Activated T-helper 17 cell treated with anti-CD3 and anti-CD28 coated beads, Interleukin-2, amount 50 U/mL, for 72 hours (primary cell): ENCODE measurements at regions not wholly inside any gene's neighbourhood (a gene's known extent, or its start where the extent isn't known, plus 50 kb on each side); places are given as distances from the start of the nearest gene placed in this dataset.
A peak's percentile ranks its signal among the peaks of the same experiment; 100 is the strongest.

ENCODE experiments used
- ATAC-seq: fragments of 150-1000 bp; cut with Tn5 transposase; replicated peaks from 2 replicates; pipeline ENCODE4 v1.10.0; 2021; ENCODE audit warnings: mild to moderate bottlenecking, moderate library complexity
- H3K27ac Mint-ChIP-seq: one replicate; pipeline ENCODE4 v1.8.0; 2022; ENCODE audit warnings: mixed read lengths
- H3K27me3 Mint-ChIP-seq: one replicate; pipeline ENCODE4 v1.8.0; 2022; ENCODE audit warnings: mixed read lengths
- H3K36me3 Mint-ChIP-seq: one replicate; pipeline ENCODE4 v1.8.0; 2022; ENCODE audit warnings: low read depth, mild to moderate bottlenecking, mixed read lengths
- H3K4me1 Mint-ChIP-seq: one replicate; pipeline ENCODE4 v1.8.0; 2022; ENCODE audit warnings: mixed read lengths
- H3K4me3 Mint-ChIP-seq: one replicate; pipeline ENCODE4 v1.8.0; 2022; ENCODE audit warnings: mild to moderate bottlenecking, mixed read lengths
- H3K9me3 Mint-ChIP-seq: one replicate; pipeline ENCODE4 v1.8.0; 2022; ENCODE audit warnings: mixed read lengths

DNA sequence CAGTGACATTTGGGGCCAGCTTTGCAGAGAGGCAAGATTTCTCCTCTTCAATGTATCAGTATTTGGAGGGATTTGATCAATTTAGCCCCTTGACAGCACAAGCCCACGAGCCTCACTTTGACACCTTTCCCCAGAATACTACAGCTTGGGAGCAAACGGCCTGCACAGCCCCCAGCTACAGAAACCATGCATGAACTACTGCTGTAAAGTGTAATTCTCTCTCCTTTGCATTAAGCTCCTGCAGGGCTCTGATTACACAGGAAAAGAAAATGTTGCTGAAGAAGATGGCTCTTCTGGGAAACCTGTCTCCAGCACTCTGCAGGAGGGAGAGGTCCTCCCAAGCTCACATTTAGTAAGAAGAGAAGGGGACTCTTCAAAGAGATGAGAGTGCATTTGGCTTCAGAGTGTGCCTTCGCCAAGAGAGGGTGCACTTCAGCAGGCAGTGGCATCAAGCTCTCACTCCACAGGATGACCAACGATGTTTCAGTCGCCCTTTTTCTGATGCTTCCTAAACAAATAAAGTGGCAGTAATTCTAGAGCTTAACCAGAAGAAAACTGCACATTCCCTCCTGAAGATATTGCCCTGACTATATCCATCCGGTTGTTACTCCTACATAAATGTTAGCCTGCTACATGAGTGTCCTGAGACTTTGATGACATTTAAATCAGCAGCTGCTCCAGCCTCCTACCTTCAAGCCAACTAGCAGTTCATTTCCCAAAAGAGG lies 272.2 kb downstream of the AUH start:
- peaks cover 20% of the 10 kb centered on the region for H3K4me1 Mint-ChIP-seq
- ATAC-seq: peak; percentile 52
- H3K36me3 Mint-ChIP-seq: no peaks in the 10 kb centered on the region
- no peak overlapping the region for H3K4me3 Mint-ChIP-seq
- peaks cover 7% of the 10 kb centered on the region for H3K9me3 Mint-ChIP-seq
- peaks cover 5% of the 10 kb centered on the region for H3K27me3 Mint-ChIP-seq
- H3K27ac Mint-ChIP-seq: no peak overlapping the region

DNA sequence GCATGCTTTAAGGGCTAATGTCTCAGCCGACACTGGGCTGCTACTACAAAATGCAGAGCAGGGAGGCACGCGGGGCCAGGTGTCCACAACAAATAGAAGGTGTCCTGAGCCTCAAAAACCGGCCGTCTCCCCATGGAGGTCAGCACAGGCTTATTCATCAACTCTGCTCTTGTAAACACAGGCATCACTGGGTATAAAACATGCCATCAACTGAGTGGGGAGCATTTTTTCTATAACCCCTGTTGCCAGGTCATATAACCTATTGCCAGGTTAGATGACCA lies 271.6 kb downstream of the AUH start:
- no peaks in the 10 kb centered on the region for H3K36me3 Mint-ChIP-seq
- peaks cover 11% of the 10 kb centered on the region for H3K9me3 Mint-ChIP-seq
- H3K27ac Mint-ChIP-seq: no peak overlapping the region
- peaks cover 5% of the 10 kb centered on the region for H3K27me3 Mint-ChIP-seq
- H3K4me1 Mint-ChIP-seq: peaks cover 24% of the 10 kb centered on the region
- ATAC-seq: no peak
- H3K4me3 Mint-ChIP-seq: no peak overlapping the region

DNA sequence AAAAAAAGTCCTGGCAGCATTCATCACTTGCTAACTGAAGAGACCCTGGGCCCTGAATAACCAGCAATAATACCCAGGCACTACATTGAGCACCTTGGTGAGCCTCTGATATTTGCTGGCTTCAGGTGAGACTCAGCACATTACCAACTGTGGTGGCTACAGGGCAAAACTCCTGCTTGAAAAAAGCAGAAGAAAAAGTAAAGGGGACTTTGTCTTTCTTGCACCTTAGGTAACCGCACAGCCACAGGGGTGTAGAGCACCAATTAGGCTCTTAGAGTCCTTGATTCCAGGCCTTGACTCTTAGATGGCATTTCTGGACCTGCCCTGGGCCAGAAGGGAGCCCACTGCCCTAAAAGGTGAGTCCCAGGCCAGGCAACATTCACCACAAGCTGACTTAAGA lies 269.5 kb downstream of the AUH start:
- ATAC-seq: no peak
- H3K36me3 Mint-ChIP-seq: no peaks in the 10 kb centered on the region
- H3K27ac Mint-ChIP-seq: no peak overlapping the region
- H3K27me3 Mint-ChIP-seq: peaks cover 5% of the 10 kb centered on the region
- peaks cover 11% of the 10 kb centered on the region for H3K9me3 Mint-ChIP-seq
- H3K4me1 Mint-ChIP-seq: peaks cover 20% of the 10 kb centered on the region
- H3K4me3 Mint-ChIP-seq: no peak overlapping the region

DNA sequence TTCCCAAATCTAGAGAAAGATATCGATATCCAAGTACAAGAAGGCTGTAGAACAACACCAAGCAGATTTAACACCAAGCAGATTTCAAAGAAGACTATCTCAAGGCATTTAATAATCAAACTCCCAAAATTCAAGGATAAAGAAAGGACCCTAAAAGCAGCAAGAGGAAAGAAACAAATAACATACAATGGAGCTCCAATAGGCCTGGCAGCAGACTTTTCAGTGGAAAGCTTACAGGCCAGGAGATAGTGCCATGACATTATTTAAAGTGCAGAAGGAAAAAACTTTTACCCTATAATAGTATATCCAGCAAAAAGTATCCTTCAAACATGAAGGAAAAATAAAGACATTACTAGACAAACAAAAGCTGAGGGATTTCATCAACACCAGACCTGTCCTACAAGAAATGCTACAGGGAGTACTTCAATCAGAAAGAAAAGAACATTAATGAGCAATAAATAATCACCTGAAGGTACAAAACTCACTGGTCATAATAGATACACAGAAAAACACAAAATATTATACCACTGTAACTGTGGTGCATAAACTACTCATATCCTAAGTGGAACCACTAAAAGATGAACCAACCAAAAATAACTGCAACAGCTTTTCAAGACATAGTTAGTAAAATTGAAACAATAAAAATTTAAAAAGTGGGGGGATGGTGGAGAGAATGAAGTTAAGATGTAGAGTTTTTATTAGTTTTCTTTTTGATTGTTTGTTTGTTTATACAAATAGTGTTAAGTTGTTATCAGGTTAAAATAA lies 267.2 kb downstream of the AUH start:
- Mint-ChIP-seq H3K9me3 (peaks cover 11% of the 10 kb centered on the region), H3K27ac (peak overlapping the region; percentile 73), H3K4me3 (peak overlapping the region; percentile 0), H3K4me1 (peaks cover 17% of the 10 kb centered on the region), H3K27me3 (no peaks in the 10 kb centered on the region), H3K36me3 (no peaks in the 10 kb centered on the region)
- ATAC-seq: peak; percentile 70

DNA sequence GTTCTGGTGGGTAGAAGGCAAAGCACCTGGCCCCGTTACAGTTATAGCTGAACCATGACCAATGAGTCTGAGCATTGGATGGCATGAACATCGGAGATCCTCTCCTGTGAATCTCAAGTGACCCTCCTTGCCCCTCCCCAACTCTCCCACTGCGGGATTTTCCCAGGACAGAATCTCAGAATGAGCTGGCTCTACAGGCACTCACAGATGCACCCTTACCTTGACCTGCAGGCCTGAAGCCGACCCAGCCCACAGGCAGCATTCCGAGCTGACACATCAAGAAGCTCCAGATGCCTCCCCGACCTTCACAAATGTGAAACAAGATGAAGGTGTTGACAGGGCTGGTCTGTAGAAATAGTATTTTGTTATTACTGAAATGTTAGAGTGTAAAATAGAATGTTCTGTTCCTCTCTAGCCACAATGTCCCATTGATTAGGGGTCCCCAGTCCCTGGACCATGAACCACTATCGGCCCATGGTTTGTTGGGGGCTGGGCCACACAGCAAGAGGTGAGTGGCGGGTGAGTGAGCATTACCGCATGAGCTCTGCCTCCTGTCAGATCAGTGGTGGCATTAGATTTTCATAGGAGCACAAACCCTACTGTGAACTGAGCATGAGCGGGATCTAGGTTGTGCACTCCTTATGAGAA lies 263.4 kb downstream of the AUH start:
- ATAC-seq: no peak
- no peak overlapping the region for H3K27ac Mint-ChIP-seq

DNA sequence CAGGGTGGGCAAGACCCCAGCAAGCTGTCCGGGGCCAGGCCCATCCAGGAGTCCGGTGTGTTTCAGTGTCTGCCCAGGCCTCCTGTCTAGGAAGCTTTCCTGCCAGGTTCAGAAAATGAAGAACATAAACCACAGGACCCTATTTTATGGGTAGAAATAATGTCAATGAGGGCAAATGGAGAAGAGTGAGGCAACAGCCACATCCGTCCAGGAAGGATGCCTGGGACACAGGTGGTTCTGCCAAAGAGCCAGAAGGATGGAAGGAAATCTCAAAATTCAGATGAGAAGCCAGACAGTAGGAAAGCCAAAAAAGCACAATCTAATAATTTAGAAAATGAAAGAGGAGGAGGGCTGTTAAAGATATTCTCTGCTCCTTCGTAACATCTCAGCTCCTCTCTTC lies 262.3 kb downstream of the AUH start:
- Mint-ChIP-seq H3K36me3 (peaks cover 20% of the 10 kb centered on the region), H3K4me3 (peak overlapping the region; percentile 75), H3K27me3 (no peaks in the 10 kb centered on the region), H3K9me3 (peaks cover 5% of the 10 kb centered on the region), H3K4me1 (peaks cover 43% of the 10 kb centered on the region), H3K27ac (peak overlapping the region; percentile 93)
- no peak for ATAC-seq

More for the DNA sequence above, 263.4 kb downstream of the AUH start:
- Mint-ChIP-seq H3K36me3 (peaks cover 20% of the 10 kb centered on the region), H3K4me1 (peaks cover 48% of the 10 kb centered on the region), H3K27me3 (no peaks in the 10 kb centered on the region), H3K4me3 (no peak overlapping the region), H3K9me3 (peaks cover 11% of the 10 kb centered on the region)

DNA sequence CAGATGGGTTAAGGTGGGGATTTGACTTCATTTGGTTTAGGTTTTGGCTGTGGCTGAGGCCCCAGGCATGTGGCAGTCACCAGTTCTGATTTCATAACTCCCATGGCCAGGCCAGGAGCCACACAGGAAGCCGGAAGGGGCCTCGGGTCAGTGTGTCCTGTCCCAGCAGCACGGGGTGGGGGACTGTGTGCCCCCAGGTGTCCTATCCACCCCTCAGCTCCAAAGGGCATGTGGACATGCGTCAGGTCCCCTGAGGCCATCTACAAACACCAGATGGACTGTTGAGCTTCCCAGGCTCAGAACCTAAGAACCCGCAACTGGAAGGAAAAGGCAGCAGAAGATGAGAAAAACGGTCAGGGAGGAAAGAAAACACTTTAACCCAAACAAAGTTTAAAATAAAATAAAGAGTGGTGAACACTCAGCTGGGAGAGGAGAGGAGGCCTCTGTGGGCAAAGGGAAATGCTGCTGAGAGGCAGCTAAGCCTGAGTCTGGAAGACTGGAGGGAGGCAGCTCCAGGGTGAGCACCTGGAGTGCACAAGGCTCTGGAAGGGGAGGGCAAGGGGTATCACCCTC lies 260.8 kb downstream of the AUH start:
- H3K36me3 Mint-ChIP-seq: peaks cover 20% of the 10 kb centered on the region
- H3K4me1 Mint-ChIP-seq: peaks cover 37% of the 10 kb centered on the region
- H3K27me3 Mint-ChIP-seq: no peaks in the 10 kb centered on the region
- no peaks in the 10 kb centered on the region for H3K9me3 Mint-ChIP-seq
- peak overlapping the region; percentile 93 for H3K27ac Mint-ChIP-seq
- ATAC-seq: peak; percentile 5
- peak overlapping the region; percentile 75 for H3K4me3 Mint-ChIP-seq

DNA sequence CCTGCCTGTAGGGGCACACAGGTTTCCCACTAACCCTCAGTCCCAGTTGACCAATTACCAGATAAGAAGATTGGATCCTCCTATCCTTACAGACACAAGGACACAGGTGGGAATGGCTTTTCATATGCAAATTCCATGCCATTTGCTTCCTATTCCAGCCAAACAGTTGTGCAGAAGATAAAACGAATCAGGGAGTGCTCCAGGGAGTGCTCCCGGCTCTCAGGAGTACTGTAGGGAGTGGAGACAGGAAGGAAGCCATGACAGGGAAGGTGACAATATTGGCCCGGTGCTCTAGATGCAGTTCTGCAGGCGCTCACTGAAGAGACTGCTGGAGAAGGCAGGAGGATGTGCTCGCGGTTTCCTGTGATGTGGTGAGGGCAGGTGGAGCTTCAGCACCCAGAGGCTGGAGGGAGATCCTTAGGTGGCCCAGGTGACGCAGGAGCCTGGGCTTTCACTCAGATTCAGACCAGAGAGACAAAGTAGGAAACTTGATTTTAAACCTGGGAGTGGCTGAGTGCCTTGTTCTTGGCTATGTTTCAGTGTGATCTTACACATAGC lies 260.0 kb downstream of the AUH start:
- H3K9me3 Mint-ChIP-seq: no peaks in the 10 kb centered on the region
- H3K4me1 Mint-ChIP-seq: peaks cover 37% of the 10 kb centered on the region
- no peaks in the 10 kb centered on the region for H3K27me3 Mint-ChIP-seq
- H3K4me3 Mint-ChIP-seq: peak overlapping the region; percentile 75
- H3K27ac Mint-ChIP-seq: peak overlapping the region; percentile 93
- peak; percentile 83 for ATAC-seq
- peaks cover 20% of the 10 kb centered on the region for H3K36me3 Mint-ChIP-seq

DNA sequence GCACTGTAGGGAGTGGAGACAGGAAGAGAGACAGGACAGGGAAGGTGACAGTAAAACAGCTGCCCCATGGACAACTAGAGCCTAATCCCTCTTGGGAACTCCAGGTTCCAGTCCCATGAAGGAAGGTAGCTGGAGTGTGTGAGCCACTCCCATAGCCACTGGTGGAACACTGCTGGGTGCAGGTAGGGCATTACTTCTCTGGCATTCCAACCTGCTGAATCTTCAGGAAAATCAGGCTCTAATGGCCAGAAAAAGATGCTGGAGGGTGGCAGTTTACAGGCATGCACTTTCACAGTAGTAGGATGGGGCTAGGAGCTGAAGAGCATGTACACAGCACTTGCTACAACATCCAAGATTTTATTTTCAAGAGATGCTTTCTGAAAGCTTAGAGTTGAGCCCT lies 259.4 kb downstream of the AUH start:
- peak overlapping the region; percentile 75 for H3K4me3 Mint-ChIP-seq
- ATAC-seq: no peak
- H3K27ac Mint-ChIP-seq: peak overlapping the region; percentile 93
- H3K27me3 Mint-ChIP-seq: peaks cover 1% of the 10 kb centered on the region
- peaks cover 20% of the 10 kb centered on the region for H3K36me3 Mint-ChIP-seq
- peaks cover 37% of the 10 kb centered on the region for H3K4me1 Mint-ChIP-seq
- no peaks in the 10 kb centered on the region for H3K9me3 Mint-ChIP-seq

DNA sequence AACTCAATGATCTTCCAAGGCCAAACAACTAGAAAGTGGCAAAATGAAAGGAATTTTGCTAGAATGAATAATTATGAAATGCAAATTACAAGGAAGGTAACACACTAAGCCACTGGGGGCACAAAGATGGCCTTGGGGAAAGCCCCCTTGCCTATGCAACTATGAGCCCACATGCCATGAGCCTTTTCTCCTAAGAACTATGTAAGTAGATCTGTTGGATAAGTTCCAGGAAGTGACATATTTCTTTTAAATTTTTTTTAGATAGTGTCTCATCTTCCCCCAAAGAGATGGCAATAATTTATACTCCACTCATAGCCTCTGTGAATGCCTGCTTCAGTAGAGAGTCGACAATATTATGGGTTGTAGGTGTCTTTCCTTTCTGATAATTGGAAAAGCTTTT lies 257.8 kb downstream of the AUH start:
- Mint-ChIP-seq H3K27me3 (peaks cover 4% of the 10 kb centered on the region), H3K9me3 (no peaks in the 10 kb centered on the region), H3K36me3 (peaks cover 20% of the 10 kb centered on the region), H3K4me1 (peaks cover 37% of the 10 kb centered on the region), H3K4me3 (no peak overlapping the region), H3K27ac (no peak overlapping the region)
- ATAC-seq: no peak

DNA sequence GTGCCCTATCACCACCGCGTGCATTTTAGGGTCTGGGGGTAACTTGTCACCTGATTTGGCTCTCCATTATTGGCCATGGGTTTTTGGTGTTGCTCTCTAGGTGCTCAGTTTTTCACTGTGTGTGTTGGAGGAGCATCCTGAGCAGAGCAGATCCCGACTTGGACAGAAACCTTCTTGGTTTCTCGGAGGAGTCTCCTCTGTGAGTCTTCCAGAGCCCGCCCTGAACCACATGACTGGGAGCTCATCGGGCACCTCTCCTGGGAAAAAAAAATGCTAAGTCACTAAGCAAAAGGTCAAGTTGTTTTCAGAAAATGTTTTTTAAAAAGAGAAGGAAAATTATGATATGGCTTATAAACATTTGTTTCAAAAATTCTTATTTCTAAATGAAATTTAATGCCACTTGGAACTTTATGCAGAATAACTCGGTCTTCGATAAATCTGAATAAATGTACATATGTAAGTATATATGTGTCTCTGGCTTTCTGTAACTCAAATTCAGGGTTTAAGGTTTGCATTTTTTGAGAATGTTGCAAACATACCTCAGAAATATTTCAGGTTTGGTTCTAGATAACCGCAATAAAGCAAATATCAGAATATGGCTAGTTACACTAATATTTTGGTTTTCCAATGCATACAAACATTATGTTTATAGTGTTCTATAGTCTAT lies 255.2 kb downstream of the AUH start:
- H3K4me1 Mint-ChIP-seq: peaks cover 15% of the 10 kb centered on the region
- no peak for ATAC-seq
- H3K36me3 Mint-ChIP-seq: peaks cover 5% of the 10 kb centered on the region
- H3K9me3 Mint-ChIP-seq: peaks cover 3% of the 10 kb centered on the region
- peaks cover 4% of the 10 kb centered on the region for H3K27me3 Mint-ChIP-seq
- no peak overlapping the region for H3K4me3 Mint-ChIP-seq
- H3K27ac Mint-ChIP-seq: no peak overlapping the region

DNA sequence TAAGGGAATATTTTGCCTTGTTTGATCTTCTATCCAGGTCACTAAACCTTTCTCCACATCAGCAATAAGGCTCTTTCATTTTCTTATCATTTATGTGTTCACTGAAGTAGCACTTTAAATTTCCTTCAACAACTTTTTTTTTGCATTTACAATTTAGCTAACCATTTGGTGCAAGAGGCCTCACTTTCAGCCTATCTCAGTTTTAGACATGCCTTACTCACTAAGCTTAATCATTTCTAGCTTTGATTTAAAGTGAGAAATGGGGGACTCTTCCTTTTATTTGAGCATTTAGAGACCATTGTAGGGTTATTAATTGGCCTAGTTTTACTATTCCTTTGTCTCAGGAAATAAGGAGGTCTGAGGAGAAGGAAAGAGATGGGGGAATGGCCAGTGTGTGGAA lies 250.5 kb downstream of the AUH start:
- Mint-ChIP-seq H3K4me3 (no peak overlapping the region), H3K36me3 (no peaks in the 10 kb centered on the region), H3K27me3 (peaks cover 11% of the 10 kb centered on the region), H3K27ac (no peak overlapping the region), H3K4me1 (no peaks in the 10 kb centered on the region), H3K9me3 (peaks cover 3% of the 10 kb centered on the region)
- ATAC-seq: no peak

DNA sequence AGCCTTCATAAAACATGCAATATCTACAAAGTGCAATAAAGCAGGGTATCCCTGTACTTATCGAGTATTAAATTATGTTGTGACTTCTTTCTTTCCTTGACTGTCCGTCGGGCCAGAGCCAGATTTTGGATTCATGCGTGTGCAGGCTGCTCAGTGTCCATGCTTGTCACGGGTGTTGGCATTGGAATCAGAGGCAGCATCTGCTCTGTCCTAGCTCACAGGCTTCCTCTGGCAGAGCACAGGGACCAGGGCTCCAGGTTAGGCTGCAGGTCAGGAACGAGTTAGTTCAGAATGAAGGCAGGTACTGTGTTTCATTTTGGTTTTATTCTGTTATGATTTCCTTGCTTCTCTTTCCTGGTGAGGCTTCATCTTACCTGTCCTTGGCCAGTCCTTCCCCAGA lies 249.8 kb downstream of the AUH start:
- Mint-ChIP-seq H3K27ac (no peak overlapping the region), H3K4me1 (no peaks in the 10 kb centered on the region), H3K27me3 (peaks cover 15% of the 10 kb centered on the region), H3K9me3 (peaks cover 3% of the 10 kb centered on the region), H3K4me3 (no peak overlapping the region), H3K36me3 (no peaks in the 10 kb centered on the region)
- no peak for ATAC-seq

DNA sequence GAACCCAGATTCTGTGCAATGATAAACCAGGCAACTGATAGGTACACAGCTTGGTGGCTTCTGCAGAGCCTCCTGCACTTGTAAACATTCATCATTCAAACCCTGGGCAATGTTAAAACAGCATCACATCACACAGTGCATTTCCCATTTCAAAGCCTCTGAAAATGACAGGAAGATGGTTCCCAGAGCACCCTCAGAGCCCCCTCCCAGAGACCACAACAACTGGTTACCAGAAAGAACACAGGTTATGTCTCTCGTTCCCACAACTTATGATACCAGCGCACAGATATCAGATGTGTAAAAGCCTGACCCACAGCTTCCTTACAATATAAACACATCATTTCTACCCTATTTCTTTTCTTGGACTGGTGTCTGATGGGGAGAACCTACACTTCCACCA lies 248.7 kb downstream of the AUH start:
- H3K4me1 Mint-ChIP-seq: no peaks in the 10 kb centered on the region
- no peaks in the 10 kb centered on the region for H3K36me3 Mint-ChIP-seq
- ATAC-seq: no peak
- H3K9me3 Mint-ChIP-seq: peaks cover 3% of the 10 kb centered on the region
- H3K4me3 Mint-ChIP-seq: no peak overlapping the region
- peaks cover 15% of the 10 kb centered on the region for H3K27me3 Mint-ChIP-seq
- no peak overlapping the region for H3K27ac Mint-ChIP-seq
